PC-9 (cell line): ENCODE measurements at regions not wholly inside any gene's neighbourhood (a gene's known extent, or its start where the extent isn't known, plus 50 kb on each side); places are given as distances from the start of the nearest gene placed in this dataset.

Experiments used
- BruUV-seq: library from RNA; stranded (reverse); fragments of 400-500 nt; replicated peaks from 2 replicates; lab custom pipeline; 2021; lab: Mats Ljungman, UMichigan
- CTCF ChIA-PET: fragments of 300-600 bp; sonication (Branson Sonifier 250); formaldehyde crosslinking; loops from one replicate; lab custom pipeline; 2022; ENCODE audit warnings: antibody characterized with exemption; lab: Charles Lee
- POLR2A ChIA-PET: fragments of 300-600 bp; sonication (Branson Sonifier 250); formaldehyde crosslinking; loops from one replicate; lab custom pipeline; 2022; ENCODE audit warnings: antibody characterized with exemption; ENCODE audit not compliant: unreplicated experiment; lab: Charles Lee
- DNase-seq, 2 experiments: peaks; one replicate each; pipeline versions ENCODE4 v3.0.0 to v3.0.0-alpha.2; 2015 to 2022; ENCODE audit warnings: mixed read lengths in 1 of 2
- H2AFZ ChIP-seq: fragments of 200-600 bp; sonication (generic); 2 replicates; pipeline ENCODE4 v1.8.1; 2017; ENCODE audit warnings: antibody characterized with exemption
- H3F3A ChIP-seq: fragments of 200-600 bp; sonication (generic); 2 replicates; pipeline ENCODE4 v1.8.1; 2017; ENCODE audit warnings: antibody characterized with exemption, mild to moderate bottlenecking, low read depth; ENCODE audit not compliant: insufficient read depth
- H3K27ac ChIP-seq: fragments of 200-600 bp; sonication (generic); 2 replicates; pipeline ENCODE4 v1.6.1; 2016; ENCODE audit warnings: mixed run types
- H3K27me3 ChIP-seq: fragments of 200-600 bp; sonication (generic); 2 replicates; pipeline ENCODE4 v1.6.1; 2016; ENCODE audit warnings: low read depth, mixed run types; ENCODE audit not compliant: insufficient read depth
- H3K36me3 ChIP-seq: fragments of 200-600 bp; sonication (generic); 2 replicates; pipeline ENCODE4 v1.6.1; 2016; ENCODE audit warnings: low read depth, mixed run types
- H3K4me1 ChIP-seq: fragments of 200-600 bp; sonication (generic); replicated peaks from 2 replicates; pipeline ENCODE4 v1.6.1; 2016; ENCODE audit warnings: mixed run types; ENCODE audit not compliant: insufficient read depth
- H3K4me2 ChIP-seq: fragments of 200-600 bp; sonication (generic); 2 replicates; pipeline ENCODE4 v1.6.1; 2017; ENCODE audit warnings: mixed run types
- H3K4me3 ChIP-seq: fragments of 200-600 bp; sonication (generic); 2 replicates; pipeline ENCODE4 v1.6.1; 2016; ENCODE audit warnings: mixed run types
- H3K79me2 ChIP-seq: fragments of 200-600 bp; sonication (generic); 2 replicates; pipeline ENCODE4 v1.6.1; 2017; ENCODE audit warnings: low read depth, mixed run types
- H3K9me2 ChIP-seq: fragments of 200-600 bp; sonication (generic); 2 replicates; pipeline ENCODE4 v1.8.1; 2017; ENCODE audit warnings: mild to moderate bottlenecking; ENCODE audit not compliant: insufficient read depth
- H3K9me3 ChIP-seq: fragments of 200-600 bp; sonication (generic); 2 replicates; pipeline ENCODE4 v1.8.1; 2016; ENCODE audit warnings: low read depth; ENCODE audit not compliant: insufficient read depth
- H4K20me1 ChIP-seq: fragments of 200-600 bp; sonication (generic); 2 replicates; pipeline ENCODE4 v1.8.1; 2017; ENCODE audit not compliant: insufficient read depth
- CTCF ChIP-seq: fragments of 200-600 bp; sonication (generic); conservative IDR thresholded peaks from 2 replicates; pipeline ENCODE4 v1.6.1; 2017; ENCODE audit warnings: mixed run types, antibody characterized with exemption, mild to moderate bottlenecking, moderate library complexity
- EZH2 ChIP-seq: fragments of 200-600 bp; sonication (generic); IDR thresholded peaks from 2 replicates; pipeline ENCODE4 v1.8.0; 2017; ENCODE audit warnings: antibody characterized with exemption, low read depth
- intact Hi-C: fragments of 100-400 bp; cut with micrococcal nuclease; formaldehyde crosslinking; loops from one replicate; pipeline ENCODE4 v1.10.0; 2022; ENCODE audit not compliant: unreplicated experiment

DNA sequence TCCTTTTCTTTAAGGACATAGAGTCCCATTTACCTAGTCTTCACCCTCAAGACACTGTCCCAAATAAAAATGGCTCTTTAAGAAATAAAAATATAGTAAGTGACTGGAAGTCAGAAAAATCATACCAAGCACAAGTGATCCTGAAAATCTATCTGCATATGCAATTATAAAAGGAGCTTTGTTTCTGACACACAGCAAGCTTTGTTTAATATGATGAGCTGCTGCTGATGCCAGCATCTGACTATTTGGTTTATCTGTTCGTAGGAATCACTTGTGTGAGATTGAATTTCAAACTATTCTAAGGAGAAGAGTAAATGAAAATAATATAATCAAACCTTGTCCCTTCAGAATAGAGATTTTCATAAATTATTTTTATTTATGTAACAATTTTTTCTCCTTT, 332.4 kb downstream of the PCDH7 start:
- H3K4me1 ChIP-seq, result no peaks in the 10 kb centered on the region
- CTCF ChIA-PET, result no interaction called here

DNA sequence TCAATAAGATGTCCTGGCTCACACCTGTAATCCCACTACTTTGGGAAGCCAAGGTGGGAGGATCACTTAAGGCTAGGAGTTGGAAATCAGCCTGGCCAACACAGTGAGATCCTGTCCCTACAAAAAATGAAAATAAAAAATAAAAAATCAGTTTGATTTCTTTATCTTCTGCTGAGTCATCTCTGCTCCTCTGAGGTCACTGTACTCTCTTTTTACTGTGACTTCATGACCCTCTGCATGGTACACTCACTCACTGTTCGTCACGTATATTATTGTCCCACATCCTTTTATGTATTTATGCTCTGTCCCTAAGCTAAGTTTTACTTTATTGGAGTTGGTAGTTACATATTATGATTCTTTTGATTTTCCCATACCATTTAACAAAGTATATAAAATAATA, 333.3 kb downstream of the PCDH7 start:
- intact Hi-C loops, result no loop called here
- Histone ChIP-seq H3F3A (no peaks in the 10 kb centered on the region), H3K27ac (no peak overlapping the region), H3K9me3 (no peaks in the 10 kb centered on the region), H3K9me2 (no peaks in the 10 kb centered on the region), H3K4me2 (no peak overlapping the region), H3K4me3 (no peak overlapping the region), H3K4me1 (no peaks in the 10 kb centered on the region), H4K20me1 (no peaks in the 10 kb centered on the region), H3K27me3 (no peaks in the 10 kb centered on the region), H3K36me3 (no peaks in the 10 kb centered on the region), H3K79me2 (no peaks in the 10 kb centered on the region), H2AFZ (no peak overlapping the region)
- no peak for TF ChIP-seq EZH2
- TF ChIP-seq CTCF, result no peak
- DNase-seq, result no peak
- ChIA-PET POLR2A (no interaction called here), CTCF (no interaction called here)
- no TSS peak for BruUV-seq

More for the DNA sequence above, 332.4 kb downstream of the PCDH7 start:
- DNase-seq, result no peak
- no peak for TF ChIP-seq EZH2
- no peak for TF ChIP-seq CTCF
- Histone ChIP-seq H3F3A (no peaks in the 10 kb centered on the region), H3K27me3 (no peaks in the 10 kb centered on the region), H3K4me2 (no peak overlapping the region), H3K36me3 (no peaks in the 10 kb centered on the region), H3K27ac (no peak overlapping the region), H4K20me1 (no peaks in the 10 kb centered on the region), H3K4me3 (no peak overlapping the region), H2AFZ (no peak overlapping the region), H3K79me2 (no peaks in the 10 kb centered on the region), H3K9me3 (no peaks in the 10 kb centered on the region), H3K9me2 (no peaks in the 10 kb centered on the region)
- POLR2A ChIA-PET, result no interaction called here
- intact Hi-C loops, result no loop called here
- BruUV-seq, result no TSS peak

DNA sequence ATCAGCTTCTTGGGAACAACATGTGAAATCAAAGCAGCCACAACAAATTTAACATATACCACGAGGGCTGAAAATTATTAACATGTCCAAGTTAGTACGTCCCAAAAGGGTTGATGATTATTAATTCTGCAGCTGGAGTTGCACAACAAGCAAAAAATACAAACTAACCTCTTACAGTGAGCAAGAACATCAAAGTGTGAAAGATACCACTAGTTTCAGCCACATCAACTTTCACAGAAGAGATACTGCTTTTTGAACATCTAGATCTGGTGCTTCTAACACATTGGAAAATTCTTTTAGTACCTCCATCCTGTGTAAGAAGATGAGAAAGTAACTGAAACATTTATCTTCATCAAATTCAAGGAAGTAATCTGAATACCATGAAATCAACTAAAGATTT, 334.1 kb downstream of the PCDH7 start:
- H3K79me2 ChIP-seq, result no peaks in the 10 kb centered on the region
- no peak overlapping the region for H3K27ac ChIP-seq
- H3K4me3 ChIP-seq, result no peak overlapping the region
- no peak overlapping the region for H2AFZ ChIP-seq
- H3F3A ChIP-seq, result no peaks in the 10 kb centered on the region
- H3K36me3 ChIP-seq, result no peaks in the 10 kb centered on the region
- POLR2A ChIA-PET, result no interaction called here
- no peaks in the 10 kb centered on the region for H4K20me1 ChIP-seq
- BruUV-seq, result no TSS peak
- no peaks in the 10 kb centered on the region for H3K9me3 ChIP-seq
- no peaks in the 10 kb centered on the region for H3K9me2 ChIP-seq
- no peaks in the 10 kb centered on the region for H3K4me1 ChIP-seq
- CTCF ChIA-PET, result no interaction called here
- TF ChIP-seq CTCF (no peak), EZH2 (no peak)
- no peak overlapping the region for H3K4me2 ChIP-seq
- intact Hi-C loops, result no loop called here
- DNase-seq, result no peak
- no peaks in the 10 kb centered on the region for H3K27me3 ChIP-seq
